IPS DF 4.7 (cell line): ENCODE measurements at regions not wholly inside any gene's neighbourhood (a gene's known extent, or its start where the extent isn't known, plus 50 kb on each side); places are given as distances from the start of the nearest gene placed in this dataset.
"Not testable (repeated sequence)": the region's sequence is repeated elsewhere in the genome, so short reads cannot be mapped to it uniquely, and the experiment has no call there.

Experiments
- DNase-seq: peaks from one replicate; pipeline ENCODE4 v3.0.0-alpha.2; 2013; ENCODE audit warnings: low spot score; ENCODE audit errors: extremely low read depth

DNA sequence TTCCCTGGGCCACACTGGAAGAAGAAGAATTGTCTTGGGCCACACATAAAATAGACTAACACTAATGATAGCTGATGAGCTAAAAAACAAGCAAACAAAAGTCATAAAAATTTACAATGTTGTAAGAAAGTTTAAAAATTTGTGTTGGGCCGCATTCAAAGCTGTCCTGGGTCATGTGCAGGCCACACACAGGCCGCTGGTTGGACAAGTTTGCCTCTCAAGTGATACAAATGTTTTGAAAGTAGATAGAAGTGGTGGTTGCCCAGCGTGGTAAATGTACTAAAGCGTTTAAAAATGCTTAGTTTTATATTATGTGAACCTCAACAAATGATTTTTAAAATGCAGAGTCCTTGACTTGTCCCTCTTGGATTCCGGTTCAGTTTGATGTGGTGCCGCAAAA, 94.9 kb upstream of the TBCA start:
- DNase-seq = no peak

DNA sequence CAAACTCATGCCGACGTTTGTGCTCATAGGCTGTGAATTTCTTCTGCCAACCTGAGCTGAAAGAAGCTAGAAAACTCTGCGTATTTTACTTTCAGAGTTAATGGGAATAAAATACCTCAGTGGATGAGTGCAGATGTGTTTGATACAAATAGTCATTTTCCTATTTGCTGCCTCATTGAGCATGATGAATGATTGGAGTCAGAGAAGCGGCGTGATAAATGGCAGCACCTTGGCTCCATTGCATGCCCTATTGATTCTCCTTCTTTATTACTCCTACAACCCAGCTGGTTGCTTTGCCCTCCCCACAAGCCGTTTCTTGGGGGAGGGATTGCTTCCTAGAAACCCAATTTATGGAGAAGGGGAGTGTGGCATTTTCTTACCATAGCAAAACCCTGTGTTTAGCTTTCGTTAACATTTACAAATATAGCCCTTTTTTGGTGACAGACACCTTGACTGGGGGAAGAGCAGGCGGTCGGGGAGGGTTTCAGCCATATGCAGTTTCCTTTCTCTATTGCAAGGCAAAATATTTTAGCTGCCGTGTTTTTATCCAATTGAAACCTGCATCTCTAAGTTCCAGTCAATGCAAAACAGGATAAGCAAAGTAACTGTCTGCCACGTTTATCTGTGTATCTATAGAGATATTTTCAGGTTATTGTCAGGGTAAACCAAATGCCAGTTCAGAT, 93.1 kb upstream of the TBCA start:
- no peak for DNase-seq

DNA sequence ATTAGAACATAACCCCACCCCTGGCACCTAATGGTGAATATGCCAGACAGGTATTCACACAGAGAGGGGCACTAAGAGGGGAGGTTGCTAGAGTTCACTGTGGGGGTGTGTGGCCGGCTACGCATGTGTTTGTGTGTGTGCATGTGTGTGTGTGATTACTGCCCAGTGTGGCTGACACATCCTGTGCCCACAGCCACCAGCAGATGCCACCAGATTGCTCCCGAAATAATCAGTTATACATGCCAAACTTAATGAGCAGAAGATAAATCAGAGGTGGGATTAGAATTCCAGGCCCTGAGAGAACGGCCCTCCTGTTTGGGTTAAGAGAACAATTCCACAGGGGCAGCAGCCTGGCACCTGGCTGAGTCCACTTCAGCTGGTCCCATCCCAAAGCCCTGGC, 91.8 kb upstream of the TBCA start:
- no peak for DNase-seq

DNA sequence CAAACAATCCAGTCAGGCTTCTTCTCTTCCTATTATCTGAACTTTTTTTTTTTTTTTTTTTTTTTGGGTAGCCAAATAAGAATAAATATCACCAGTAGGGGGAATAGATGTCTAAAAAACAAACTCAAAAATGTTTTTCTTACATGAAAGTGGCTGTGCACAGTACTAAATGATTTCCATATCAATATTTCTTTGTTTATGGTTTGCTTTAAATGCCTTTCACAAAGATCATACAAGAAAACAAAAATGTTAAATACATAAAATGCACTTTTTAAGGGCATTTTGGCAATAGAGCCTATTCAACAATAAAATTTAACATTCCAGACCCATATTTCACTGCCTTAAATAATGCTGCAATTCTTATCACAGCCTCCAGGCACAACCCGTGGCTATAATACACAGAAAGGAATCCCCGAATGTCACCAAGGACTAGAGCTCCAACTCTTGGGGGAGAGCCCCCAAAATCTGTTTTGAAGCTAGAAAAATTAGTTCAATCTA, 91.1 kb upstream of the TBCA start:
- DNase-seq = no peak

DNA sequence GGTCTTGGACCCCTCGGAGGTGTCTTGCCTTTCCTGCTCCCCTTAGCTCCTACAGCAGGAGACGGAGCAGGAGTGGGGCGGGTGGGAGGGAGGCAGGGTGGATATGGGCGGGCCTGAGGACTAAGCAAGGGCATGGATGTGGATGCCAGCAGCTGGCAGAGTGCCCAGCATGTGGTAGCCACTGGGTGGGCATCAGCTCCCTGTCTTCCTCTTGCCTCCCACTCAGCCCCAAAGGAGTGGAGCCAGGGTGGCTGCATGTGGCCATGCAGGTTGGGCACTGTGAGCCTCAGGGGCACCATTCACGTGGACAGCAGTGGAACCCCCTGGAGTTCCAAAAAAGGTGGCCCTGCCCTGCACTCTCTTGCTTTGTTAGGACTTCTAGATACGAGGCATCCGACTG, 90.1 kb upstream of the TBCA start:
- no peak for DNase-seq

DNA sequence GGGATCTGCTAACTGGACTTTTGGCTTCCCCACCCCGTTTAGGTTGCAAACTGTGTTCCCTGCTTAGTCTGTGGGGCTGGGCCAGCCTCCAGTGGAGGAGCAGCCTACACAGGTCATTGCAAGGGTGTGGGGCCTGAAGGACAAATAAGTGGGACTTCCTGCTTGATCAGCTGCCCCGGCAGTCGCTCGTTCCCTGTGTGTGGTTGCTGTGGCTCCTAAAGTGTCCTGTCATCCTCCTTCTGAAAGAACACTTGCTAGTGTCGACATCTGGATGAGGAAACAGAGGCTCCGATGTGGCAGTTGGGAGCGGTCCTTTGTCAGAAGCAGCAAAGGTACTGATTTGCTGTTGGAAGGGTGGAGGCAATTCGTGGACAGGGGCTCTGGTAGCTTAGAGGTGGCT, 88.9 kb upstream of the TBCA start:
- DNase-seq = no peak

DNA sequence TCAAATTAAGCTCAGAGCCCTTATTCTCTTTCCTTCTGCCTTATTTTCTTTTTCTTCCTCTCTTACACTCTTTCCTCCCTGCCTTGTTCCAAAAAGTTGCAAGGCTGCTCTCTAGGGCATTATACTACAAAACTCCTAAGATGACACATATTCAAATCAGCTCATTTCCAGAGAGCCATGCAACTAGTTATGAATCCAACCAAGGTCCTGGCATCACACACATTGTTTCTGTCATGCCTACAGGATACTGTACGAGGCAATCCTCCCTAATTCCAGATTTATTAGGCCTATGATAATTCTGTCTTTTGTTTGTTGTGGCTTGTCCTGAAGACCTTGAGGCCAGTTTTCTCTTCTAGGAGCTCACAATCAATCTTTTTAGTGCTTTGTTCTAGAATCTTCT, 87.0 kb upstream of the TBCA start:
- no peak for DNase-seq

DNA sequence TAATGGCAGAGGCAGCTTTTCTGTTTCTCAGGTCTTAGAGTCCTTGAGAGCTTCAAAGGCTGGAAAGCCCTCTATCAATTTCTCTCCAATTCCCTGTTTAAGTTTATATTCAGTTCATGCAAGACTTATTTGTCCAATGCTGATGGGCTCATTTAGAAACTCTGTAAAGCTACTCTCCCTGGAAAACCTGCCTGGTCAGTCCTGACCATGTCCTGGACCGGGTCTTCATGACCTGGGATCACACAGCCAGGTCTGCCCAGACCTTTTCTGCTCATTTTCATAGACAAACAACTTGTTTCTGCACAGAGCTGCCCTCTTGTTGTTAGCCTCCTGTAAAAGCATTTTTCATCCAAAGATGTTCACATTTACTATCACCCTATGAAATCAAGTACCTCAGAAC, 85.4 kb upstream of the TBCA start:
- no peak for DNase-seq

DNA sequence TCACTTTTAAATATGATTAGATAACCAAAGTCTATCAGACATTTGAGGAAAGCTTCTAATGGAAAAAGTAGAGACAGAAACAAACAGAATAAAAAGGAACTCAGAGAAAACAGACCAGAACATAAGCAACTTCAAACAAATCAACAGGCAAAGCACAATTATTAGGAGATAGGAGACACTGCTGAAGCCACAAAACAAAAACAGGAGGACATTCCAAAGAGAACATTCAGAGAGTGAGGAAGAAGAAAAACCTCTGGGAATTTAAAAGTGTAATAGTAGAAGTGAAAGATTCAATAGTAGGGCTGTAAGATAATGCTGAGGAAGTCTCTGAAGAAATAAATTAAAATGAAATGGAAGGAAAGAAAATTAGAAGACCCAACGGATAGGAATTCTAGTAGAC, 83.2 kb upstream of the TBCA start:
- DNase-seq = no peak

DNA sequence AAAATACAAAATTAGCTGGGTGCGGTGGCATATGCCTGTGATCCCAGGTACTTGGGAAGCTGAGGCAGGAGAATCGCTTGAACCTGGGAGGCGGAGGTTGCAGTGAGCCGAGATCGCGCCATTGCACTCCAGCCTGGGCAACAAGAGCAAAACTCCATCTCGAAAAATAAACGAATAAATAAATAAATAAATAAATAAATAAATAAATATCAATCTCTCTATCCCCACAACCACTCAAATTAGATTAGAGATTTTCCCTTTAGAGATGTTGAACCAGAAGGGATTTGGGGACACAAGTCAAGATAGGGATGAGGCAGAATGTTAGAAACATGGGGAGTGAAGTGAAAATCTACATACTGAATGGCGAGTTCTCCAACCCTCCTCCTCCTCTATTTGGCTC, 82.5 kb upstream of the TBCA start:
- not testable (repeated sequence) for DNase-seq

DNA sequence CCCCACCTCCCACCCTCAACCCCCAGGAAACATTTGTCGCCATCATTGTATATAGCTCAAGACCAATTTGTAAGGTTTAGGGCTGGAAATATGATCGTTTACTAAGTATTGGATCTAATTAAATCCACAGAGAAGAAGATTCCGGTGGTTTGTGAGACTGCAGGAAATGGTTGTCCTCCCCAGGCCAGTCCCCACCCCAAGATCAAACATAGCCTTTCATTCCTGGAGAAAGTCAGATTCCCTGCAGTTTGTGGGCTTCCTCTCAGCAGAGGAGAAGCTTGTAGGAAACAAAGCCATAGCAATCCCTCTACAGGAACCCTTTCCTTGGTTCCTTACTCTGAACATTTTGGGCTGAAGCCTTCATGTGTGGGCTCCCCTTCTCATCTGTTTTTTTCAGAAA, 79.2 kb upstream of the TBCA start:
- no peak for DNase-seq

DNA sequence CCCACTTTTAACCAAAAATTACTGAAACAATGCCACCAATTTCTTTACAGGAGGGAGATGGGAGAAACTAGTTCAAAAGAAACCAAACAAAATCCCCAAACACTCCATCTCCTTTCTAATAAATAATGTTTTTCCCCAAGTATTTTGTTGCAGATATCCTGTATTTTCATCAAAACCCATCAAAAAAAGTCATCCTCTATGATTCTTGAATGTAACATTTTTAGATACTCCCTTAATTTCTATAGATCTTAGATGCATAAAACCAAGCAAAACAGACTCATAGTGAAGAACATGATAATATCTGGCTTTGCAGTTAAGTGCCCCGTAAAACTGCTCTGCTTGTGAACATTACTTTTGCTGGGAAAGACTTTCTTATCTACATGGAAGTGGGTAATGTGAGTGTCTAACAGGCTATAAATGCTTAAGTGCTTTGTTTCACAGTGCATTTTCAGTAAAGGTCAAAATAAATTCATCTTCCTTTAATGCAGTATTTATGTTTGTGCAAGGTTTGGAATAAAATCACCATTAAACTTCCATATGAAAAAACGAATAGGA, 77.3 kb upstream of the TBCA start:
- DNase-seq = no peak

DNA sequence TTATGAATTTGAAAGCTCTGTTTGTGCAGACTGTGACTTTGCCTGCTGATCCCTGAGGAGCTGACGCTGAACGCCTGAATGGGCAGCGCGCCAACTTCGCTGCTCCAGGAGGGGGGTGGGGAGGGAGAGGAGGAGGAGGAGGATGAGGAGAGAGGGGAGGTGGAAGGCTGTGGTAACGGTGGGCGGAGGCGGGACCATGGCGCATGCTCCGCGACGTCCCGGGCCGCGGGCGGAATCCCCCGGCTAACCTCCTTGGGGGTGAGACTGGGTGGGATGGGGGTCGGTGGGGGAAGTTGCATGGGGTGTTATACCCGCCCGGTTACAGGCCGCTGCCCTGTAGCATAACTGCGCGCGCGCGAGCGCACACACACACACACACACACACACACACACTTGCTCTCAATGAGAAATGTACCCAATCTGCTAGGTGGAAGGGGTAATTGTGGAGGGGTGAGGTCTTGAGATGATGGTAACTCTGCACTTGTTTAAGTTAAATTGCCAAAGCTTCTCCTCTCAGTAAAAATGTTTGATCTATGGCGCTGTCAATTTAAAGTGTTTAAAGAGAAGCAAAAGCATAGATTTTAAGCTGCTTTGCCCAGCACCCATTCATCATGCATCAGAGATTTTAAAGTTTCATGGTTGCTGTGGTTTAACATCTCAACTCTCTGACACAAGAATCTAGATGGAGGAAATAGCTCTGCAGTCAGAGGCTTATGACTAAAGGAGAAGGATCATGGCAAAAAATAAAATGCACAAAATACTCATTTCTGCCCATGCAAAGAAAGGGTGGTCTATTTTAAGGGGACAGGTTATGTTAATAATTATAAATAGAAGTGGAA, 76.6 kb upstream of the TBCA start:
- no peak for DNase-seq

DNA sequence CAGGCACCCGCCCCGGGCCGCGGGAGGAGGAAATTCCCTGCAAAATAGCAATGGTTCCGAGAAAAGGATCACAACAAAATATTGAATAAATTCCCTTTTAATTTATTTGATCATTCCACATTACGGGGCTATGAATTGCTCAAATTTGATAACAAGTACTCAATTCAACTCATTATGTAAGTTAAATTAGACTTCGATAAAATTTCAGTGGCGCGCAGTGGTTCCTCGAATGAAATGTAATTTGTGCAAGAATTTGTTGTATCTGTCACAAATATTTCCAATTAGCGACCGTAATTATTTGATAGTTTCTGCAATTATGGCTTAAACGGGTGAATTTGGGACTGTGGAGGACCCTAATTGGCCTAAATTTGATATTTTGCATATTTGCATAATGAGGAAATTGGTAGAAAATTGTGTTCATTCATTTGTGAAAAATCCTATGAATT, 76.0 kb upstream of the TBCA start:
- no peak for DNase-seq

DNA sequence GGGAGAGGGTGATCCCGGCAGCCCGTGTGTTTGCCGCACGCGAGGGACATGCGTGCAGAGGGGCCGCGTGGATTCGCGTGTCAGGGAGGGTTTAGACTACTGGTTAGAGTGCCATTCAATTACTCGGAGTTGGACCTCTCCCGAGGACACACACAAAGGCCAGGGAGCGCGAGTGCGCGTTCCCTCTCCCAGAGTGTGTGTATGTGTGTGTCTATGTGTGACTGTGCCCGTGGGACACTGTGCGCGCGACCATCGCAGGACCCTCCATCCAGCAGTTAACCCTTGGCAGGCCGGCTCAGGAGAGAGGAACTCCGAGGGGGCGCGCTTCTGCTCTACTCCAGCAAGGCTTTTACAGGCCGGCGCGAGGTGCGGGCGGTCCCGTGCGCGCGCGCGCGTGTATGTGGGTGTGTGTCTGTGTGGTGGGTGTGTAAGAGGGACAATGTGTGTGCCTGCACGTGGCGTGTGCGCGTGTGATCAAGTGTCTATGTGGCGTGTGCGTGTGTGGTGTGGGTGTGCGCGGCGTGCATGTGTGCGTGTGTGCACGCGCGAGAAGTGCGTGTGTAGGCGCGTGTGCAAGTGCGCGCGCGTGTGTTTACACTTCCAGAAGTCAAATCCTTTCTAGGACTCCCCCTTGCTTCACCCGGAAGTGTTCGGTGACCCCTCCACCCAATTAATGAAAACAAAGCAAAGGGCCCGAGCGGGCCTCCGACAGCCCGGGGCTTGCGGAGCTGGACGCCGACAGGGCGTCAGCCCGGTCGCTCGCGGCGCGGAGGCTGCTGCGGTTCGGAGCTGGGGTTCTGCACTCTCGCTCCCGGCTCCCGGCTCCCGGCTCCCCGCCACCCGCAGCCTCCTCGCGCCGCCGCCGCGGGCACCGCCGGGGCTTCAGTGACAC, 75.3 kb upstream of the TBCA start:
- DNase-seq = no peak

DNA sequence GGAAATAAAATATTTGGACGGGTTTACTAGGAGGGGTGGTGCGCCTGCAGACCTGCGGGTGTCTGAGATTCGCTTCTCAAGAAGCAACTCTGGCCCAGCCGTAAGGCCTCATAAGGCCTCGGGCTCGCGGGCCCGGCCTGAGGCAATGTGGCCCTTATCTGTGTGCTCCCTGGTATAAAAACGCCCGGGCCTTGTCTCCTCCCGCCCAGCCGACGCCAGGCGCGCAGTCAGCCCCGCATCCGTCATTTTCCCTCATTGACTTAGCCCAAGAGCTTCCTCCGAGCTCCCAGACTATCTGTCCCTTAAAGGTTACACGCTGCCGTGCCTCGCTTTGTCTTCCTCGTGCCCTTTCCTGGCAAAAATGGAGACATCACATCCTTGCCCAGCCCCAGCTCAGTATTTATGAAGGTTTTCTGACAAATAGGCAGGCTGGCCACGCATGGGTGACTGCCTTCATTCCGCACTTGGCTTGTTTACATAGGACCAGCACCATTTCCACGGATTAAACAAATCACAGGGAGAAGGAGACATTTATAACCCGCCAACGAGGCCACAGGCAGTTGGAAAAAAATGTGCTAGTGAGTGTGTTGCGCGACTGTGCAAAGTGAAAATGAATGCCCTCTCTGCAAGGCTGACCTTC, 74.5 kb upstream of the TBCA start:
- no peak for DNase-seq

DNA sequence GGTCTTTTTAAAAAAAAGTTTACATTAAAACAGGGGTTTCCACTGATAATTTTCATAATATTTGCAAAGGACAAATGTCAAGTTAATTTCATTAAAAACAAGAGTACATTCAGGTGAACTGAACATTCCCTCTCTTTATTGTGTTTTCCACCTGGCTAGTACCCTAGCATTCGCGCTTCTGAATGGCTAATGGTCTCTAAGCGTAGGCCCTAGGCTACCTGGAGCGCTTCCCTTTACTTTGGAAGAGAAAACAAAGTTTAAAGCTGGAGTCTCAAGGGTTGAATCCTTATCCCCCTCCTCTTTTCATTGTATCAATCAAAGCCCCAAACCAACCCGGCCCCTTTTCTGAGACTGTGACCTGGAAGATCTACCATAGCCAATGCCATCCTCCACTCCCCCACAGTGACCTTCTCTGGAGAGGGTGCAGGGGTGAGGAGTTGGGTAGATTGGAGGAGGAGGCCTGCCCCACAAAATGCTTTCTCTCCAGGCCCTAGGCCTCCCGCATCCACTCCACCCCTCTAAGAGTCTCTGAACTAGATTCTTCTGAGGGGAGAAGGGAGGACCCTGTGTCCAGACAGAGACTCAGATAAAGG, 73.3 kb upstream of the TBCA start:
- DNase-seq = no peak

DNA sequence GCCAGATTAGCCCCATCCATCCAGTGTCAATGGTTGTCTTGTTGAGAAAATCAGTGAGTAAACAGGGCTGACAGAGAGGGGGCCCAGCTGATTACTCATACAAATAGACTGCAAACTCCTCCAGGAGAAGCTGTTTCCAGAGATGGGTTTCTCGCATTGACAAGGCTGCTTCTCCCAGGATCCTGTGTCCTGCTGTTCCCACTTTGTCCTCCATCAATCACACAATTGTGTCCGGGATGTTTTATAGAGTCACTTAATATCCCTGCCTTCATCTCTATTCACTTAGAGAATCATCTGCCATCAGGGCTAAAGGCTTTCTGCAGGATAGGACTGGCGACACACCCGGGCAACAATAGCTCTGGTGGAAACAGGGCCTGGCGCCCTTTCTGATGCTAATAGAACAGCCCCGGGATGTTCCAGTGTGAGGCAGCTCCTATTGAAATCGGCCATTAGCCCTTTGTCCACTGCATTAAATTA, 71.7 kb upstream of the TBCA start:
- DNase-seq = peak; percentile 71

DNA sequence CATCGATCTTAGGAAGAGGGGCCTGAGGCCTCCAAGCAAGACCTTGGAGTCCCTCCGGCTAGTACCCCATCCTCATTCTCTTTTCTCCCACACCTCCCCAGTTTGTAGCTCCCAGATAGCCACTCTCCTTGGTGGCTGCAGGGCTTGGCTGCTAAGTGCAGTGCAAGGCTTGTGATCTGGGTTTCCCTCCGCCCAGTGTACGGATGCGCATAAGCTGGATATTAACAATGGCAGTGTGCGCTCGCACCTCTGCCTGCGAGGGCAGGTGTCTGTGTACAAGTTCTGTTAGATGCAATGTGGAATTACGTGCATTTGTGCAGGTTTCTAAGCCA, 71.0 kb upstream of the TBCA start:
- no peak for DNase-seq

DNA sequence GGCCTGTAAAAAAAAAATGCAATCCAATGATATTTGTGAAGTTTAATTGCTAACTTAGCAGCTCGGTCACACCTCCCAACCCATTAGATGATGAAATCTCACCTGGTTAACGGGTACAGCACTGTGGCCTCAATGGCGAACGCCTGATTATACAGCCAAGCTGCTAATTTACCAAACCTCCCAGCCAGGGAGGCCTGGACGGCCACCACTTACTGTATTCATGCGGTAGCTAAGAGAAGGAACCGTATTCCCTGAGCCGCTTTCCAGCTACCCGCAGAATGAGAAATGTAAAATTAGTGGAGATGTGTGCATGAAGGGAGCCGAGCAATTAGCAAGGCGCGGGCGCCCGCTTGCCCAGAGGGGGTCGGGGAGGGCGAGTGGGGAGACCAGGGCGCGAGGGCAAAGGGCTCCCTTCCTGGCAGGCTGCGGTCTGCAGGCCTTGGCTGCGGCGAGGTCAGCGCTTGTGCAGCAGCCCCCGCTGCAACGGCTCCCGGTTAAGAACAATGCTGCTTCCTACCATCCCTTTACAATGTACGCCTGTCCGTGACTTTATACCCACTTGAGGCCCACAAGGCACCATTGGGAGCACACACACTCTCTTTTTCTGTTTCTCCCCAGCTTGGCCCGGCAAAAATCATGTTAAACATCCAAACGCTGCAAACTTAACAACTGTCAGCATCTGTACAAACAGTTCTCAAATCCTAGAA, 70.4 kb upstream of the TBCA start:
- DNase-seq = no peak
